Neutrophil (primary cell): ENCODE measurements at regions not wholly inside any gene's neighbourhood (a gene's known extent, or its start where the extent isn't known, plus 50 kb on each side); places are given as distances from the start of the nearest gene placed in this dataset.

Experiments
- H3K27ac ChIP-seq: fragments of 200-600 bp; sonication (generic); 2 replicates; pipeline ENCODE4 v1.5.1; 2016; ENCODE audit warnings: mild to moderate bottlenecking, moderate library complexity
- H3K27me3 ChIP-seq: fragments of 200-600 bp; sonication (generic); 2 replicates; pipeline ENCODE4 v1.6.0; 2016; ENCODE audit warnings: mild to moderate bottlenecking
- H3K36me3 ChIP-seq: fragments of 200-600 bp; sonication (generic); 2 replicates; pipeline ENCODE4 v1.5.1; 2017
- H3K4me1 ChIP-seq, 2 experiments: fragments of 200-600 bp in 1 of 2; sonication (generic) in 1 of 2; 1 replicate in 1 of 2; 2 replicates in 1 of 2; pipeline versions ENCODE4 v1.5.1 to v1.6.1; 2013 to 2016; ENCODE audit warnings: low read depth in 1 of 2, low read length in 1 of 2, mild to moderate bottlenecking in 1 of 2, moderate library complexity in 1 of 2; ENCODE audit not compliant: control insufficient read depth in 1 of 2, insufficient read depth in 1 of 2
- H3K4me3 ChIP-seq, 2 experiments: fragments of 200-600 bp in 1 of 2; sonication (generic) in 1 of 2; 1 replicate in 1 of 2; 2 replicates in 1 of 2; pipeline ENCODE4 v1.5.1; 2013 to 2016; ENCODE audit warnings: low read depth in 1 of 2, low read length in 1 of 2, mild to moderate bottlenecking in 1 of 2, moderate library complexity in 1 of 2
- H3K9me3 ChIP-seq: fragments of 200-600 bp; sonication (generic); 2 replicates; pipeline ENCODE4 v1.5.1; 2016
- TF ChIP-seq, protein P1 (sequence below): fragments of 200-600 bp; sonication (generic); IDR thresholded peaks from 2 replicates; pipeline ENCODE4 v1.5.1; 2016; ENCODE audit warnings: antibody characterized with exemption

DNA sequence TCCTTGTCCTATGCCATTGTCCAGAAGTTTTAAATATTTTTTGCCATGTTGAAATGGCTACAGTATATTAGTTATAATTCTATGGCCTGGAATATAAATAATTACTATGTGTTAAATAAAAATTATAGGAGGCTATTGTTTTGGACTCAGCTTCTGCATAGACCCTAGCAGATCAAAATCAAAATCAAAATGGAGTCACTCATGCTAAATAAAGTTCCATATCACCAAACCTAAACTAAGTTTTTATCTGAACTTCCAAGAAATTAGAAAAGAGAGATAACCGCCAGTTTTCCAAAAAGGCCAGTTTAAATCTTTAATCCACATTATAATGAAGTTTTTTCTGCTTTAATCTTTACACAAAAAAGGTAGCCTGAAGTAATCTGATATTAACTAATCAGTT, 227.8 kb upstream of the P2RY1 start:
- no peak overlapping the region for H3K27ac ChIP-seq
- H3K36me3 ChIP-seq = no peaks in the 10 kb centered on the region
- H3K27me3 ChIP-seq = no peaks in the 10 kb centered on the region
- H3K4me3 ChIP-seq = no peak overlapping the region
- no peaks in the 10 kb centered on the region for H3K4me1 ChIP-seq
- TF ChIP-seq, protein P1, sequence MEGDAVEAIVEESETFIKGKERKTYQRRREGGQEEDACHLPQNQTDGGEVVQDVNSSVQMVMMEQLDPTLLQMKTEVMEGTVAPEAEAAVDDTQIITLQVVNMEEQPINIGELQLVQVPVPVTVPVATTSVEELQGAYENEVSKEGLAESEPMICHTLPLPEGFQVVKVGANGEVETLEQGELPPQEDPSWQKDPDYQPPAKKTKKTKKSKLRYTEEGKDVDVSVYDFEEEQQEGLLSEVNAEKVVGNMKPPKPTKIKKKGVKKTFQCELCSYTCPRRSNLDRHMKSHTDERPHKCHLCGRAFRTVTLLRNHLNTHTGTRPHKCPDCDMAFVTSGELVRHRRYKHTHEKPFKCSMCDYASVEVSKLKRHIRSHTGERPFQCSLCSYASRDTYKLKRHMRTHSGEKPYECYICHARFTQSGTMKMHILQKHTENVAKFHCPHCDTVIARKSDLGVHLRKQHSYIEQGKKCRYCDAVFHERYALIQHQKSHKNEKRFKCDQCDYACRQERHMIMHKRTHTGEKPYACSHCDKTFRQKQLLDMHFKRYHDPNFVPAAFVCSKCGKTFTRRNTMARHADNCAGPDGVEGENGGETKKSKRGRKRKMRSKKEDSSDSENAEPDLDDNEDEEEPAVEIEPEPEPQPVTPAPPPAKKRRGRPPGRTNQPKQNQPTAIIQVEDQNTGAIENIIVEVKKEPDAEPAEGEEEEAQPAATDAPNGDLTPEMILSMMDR = no peak
- no peaks in the 10 kb centered on the region for H3K9me3 ChIP-seq

GRCh38 chr3:152608696-152609594, 226.0 kb upstream of the P2RY1 start:
- TF ChIP-seq, protein P1 = no peak
- Histone ChIP-seq H3K36me3 (no peaks in the 10 kb centered on the region), H3K27ac (no peak overlapping the region), H3K4me3 (no peak overlapping the region), H3K27me3 (no peaks in the 10 kb centered on the region), H3K4me1 (no peaks in the 10 kb centered on the region), H3K9me3 (no peaks in the 10 kb centered on the region)

DNA sequence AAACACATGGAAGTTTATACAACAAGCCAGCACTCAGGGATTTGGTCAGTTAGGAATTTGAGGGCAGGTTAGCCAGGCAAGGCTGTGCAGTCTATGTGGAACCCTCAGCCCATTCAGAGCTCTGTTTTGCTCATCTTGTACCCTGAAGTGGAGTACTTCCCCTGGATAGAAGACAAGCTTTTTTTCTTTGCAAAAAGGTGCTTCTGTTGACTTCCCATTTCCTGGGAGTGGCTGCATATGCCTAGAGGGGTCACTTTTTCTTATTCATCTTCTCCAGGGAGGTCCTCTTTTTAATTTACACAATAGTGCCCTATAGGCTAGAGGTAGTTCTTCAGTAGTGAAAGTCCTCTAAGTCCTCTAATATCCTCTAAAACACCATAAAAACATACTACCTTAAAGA, 225.0 kb upstream of the P2RY1 start:
- Histone ChIP-seq H3K27me3 (no peaks in the 10 kb centered on the region), H3K27ac (no peak overlapping the region), H3K4me1 (no peaks in the 10 kb centered on the region), H3K36me3 (no peaks in the 10 kb centered on the region), H3K4me3 (no peak overlapping the region), H3K9me3 (no peaks in the 10 kb centered on the region)
- TF ChIP-seq, protein P1 = no peak

DNA sequence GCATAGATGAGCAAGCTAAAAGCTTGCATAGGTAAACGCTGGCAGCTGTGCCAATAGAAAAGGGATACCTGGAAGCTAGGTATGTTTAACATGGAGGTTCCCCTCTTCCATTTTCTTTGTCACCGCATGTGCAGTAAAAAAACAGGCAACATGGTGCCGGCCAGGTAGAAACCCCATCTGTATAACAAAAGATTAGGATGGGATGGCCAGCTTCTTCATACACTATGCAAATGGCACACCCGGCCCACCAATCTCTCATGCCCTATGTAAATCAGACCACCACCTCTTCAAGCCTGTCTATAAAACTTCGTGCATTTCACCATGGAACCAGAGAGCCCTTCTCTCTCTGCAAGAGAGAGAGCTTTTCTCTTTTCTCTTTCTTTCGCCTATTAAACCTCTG, 224.3 kb upstream of the P2RY1 start:
- H3K4me1 ChIP-seq = no peaks in the 10 kb centered on the region
- H3K36me3 ChIP-seq = no peaks in the 10 kb centered on the region
- no peak overlapping the region for H3K27ac ChIP-seq
- H3K4me3 ChIP-seq = no peak overlapping the region
- H3K27me3 ChIP-seq = no peaks in the 10 kb centered on the region
- no peaks in the 10 kb centered on the region for H3K9me3 ChIP-seq
- TF ChIP-seq, protein P1 = no peak

DNA sequence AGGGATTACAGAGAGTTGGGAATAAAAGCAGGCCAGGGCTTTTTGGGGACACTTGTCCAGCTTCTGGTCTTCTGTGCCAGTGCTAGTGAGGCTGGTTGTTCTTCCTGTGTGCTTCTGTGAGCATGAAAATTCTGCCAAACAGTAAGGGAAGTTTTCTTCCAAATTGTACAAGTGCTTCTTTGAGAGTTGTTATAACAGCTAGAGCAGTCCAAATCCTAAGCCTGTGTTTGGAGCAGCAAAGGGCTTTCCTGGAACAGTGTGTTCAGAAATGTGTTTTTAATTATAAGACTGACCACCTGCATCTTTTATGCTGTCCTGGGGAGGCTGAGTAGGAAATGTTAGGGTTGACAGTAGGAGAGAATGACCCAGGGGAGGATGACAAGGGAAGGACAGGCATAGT, 223.0 kb upstream of the P2RY1 start:
- no peak overlapping the region for H3K27ac ChIP-seq
- H3K9me3 ChIP-seq = no peaks in the 10 kb centered on the region
- TF ChIP-seq, protein P1 = no peak
- no peak overlapping the region for H3K4me3 ChIP-seq
- H3K4me1 ChIP-seq = no peaks in the 10 kb centered on the region
- no peaks in the 10 kb centered on the region for H3K36me3 ChIP-seq
- no peaks in the 10 kb centered on the region for H3K27me3 ChIP-seq
